ENCODE measurements at regions not wholly inside any gene's neighbourhood (a gene's known extent, or its start where the extent isn't known, plus 50 kb on each side); places are given as distances from the start of the nearest gene placed in this dataset.

- no peak overlapping the region for H3K27ac ChIP-seq (ENCODE audit: low read length)
- H3K9ac ChIP-seq (ENCODE audit: low read length), result no peak overlapping the region
- no peaks in the 10 kb centered on the region for H3K36me3 ChIP-seq (ENCODE audit: insufficient read depth, low read length)
- no peak overlapping the region for H3K4me3 ChIP-seq (ENCODE audit: low read length)
- no peaks in the 10 kb centered on the region for H3K79me2 ChIP-seq (replicated peaks; ENCODE audit: insufficient read depth, low read length)
- no peak overlapping the region for H2AFZ ChIP-seq (ENCODE audit: low read depth, low read length)
- TF ChIP-seq RAD21 (conservative IDR thresholded peaks at IDR 0.05), result no peak
- no peak for TF ChIP-seq POLR2AphosphoS5 (IDR thresholded peaks at IDR 0.05)
- TF ChIP-seq EP300 (conservative IDR thresholded peaks at IDR 0.05; ENCODE audit: poor library complexity, severe bottlenecking), result no peak
- TF ChIP-seq TAF1 (IDR thresholded peaks at IDR 0.05; ENCODE audit: low read depth), result no peak
- no peaks in the 10 kb centered on the region for H3F3A ChIP-seq (ENCODE audit: insufficient read depth, low read length, poor library complexity, severe bottlenecking)
- no peaks in the 10 kb centered on the region for H3K27me3 ChIP-seq (ENCODE audit: insufficient read depth, low read depth, low read length)
- H3K9me3 ChIP-seq (ENCODE audit: low read length), result no peaks in the 10 kb centered on the region
- no peaks in the 10 kb centered on the region for H3K9me2 ChIP-seq (ENCODE audit: insufficient read depth, low read length)
- H3K4me2 ChIP-seq (ENCODE audit: low read length), result no peak overlapping the region
- H4K20me1 ChIP-seq (ENCODE audit: insufficient read depth), result no peaks in the 10 kb centered on the region
These were observed 459.3 kb downstream of the CETN3 start for GRCh38 chr5:89950234-89950633.

- no peaks in the 10 kb centered on the region for H4K20me1 ChIP-seq (ENCODE audit: insufficient read depth)
- TF ChIP-seq EP300 (conservative IDR thresholded peaks at IDR 0.05; ENCODE audit: poor library complexity, severe bottlenecking) (no peak), EZH2 (IDR thresholded peaks at IDR 0.05; ENCODE audit: borderline replicate concordance, insufficient read depth, low read length, poor library complexity, severe bottlenecking) (no peak), POLR2AphosphoS5 (IDR thresholded peaks at IDR 0.05) (no peak), MXI1 (conservative IDR thresholded peaks at IDR 0.05; ENCODE audit: poor library complexity, severe bottlenecking) (no peak), RAD21 (conservative IDR thresholded peaks at IDR 0.05) (no peak), REST (IDR thresholded peaks at IDR 0.05; ENCODE audit: borderline replicate concordance) (no peak), SMC3 (conservative IDR thresholded peaks at IDR 0.05; ENCODE audit: poor library complexity) (no peak)
- no peak overlapping the region for H3K27ac ChIP-seq (ENCODE audit: low read length)
- no peaks in the 10 kb centered on the region for H3F3A ChIP-seq (ENCODE audit: insufficient read depth, low read length, poor library complexity, severe bottlenecking)
- no peak overlapping the region for H3K4me3 ChIP-seq (ENCODE audit: low read length)
- H3K27me3 ChIP-seq (ENCODE audit: insufficient read depth, low read depth, low read length), result no peaks in the 10 kb centered on the region
- H2AFZ ChIP-seq (ENCODE audit: low read depth, low read length), result no peak overlapping the region
- H3K9me2 ChIP-seq (ENCODE audit: insufficient read depth, low read length), result no peaks in the 10 kb centered on the region
- no peaks in the 10 kb centered on the region for H3K9me3 ChIP-seq (ENCODE audit: low read length)
- H3K36me3 ChIP-seq (ENCODE audit: insufficient read depth, low read length), result no peaks in the 10 kb centered on the region
- no peak overlapping the region for H3K4me2 ChIP-seq (ENCODE audit: low read length)
- no peak overlapping the region for H3K9ac ChIP-seq (ENCODE audit: low read length)
- no peaks in the 10 kb centered on the region for H3K79me2 ChIP-seq (replicated peaks; ENCODE audit: insufficient read depth, low read length)
These were observed 460.6 kb downstream of the CETN3 start for GRCh38 chr5:89948977-89949376.

- no peaks in the 10 kb centered on the region for H3K27me3 ChIP-seq (ENCODE audit: insufficient read depth, low read depth, low read length)
- no peak overlapping the region for H3K27ac ChIP-seq (ENCODE audit: low read length)
- H3K9me3 ChIP-seq (ENCODE audit: low read length), result no peaks in the 10 kb centered on the region
- H3K79me2 ChIP-seq (replicated peaks; ENCODE audit: insufficient read depth, low read length), result no peaks in the 10 kb centered on the region
- H3K9ac ChIP-seq (ENCODE audit: low read length), result no peak overlapping the region
- no peak overlapping the region for H3K4me3 ChIP-seq (ENCODE audit: low read length)
- no peak overlapping the region for H2AFZ ChIP-seq (ENCODE audit: low read depth, low read length)
- H4K20me1 ChIP-seq (ENCODE audit: insufficient read depth), result no peaks in the 10 kb centered on the region
- no peaks in the 10 kb centered on the region for H3K9me2 ChIP-seq (ENCODE audit: insufficient read depth, low read length)
- TF ChIP-seq REST (IDR thresholded peaks at IDR 0.05; ENCODE audit: borderline replicate concordance) (no peak), EZH2 (IDR thresholded peaks at IDR 0.05; ENCODE audit: borderline replicate concordance, insufficient read depth, low read length, poor library complexity, severe bottlenecking) (no peak), TAF1 (IDR thresholded peaks at IDR 0.05; ENCODE audit: low read depth) (no peak), CTCF (IDR thresholded peaks at IDR 0.05; ENCODE audit: poor library complexity, severe bottlenecking) (no peak), SMC3 (conservative IDR thresholded peaks at IDR 0.05; ENCODE audit: poor library complexity) (no peak), MXI1 (conservative IDR thresholded peaks at IDR 0.05; ENCODE audit: poor library complexity, severe bottlenecking) (no peak), EP300 (conservative IDR thresholded peaks at IDR 0.05; ENCODE audit: poor library complexity, severe bottlenecking) (no peak), RAD21 (conservative IDR thresholded peaks at IDR 0.05) (no peak), POLR2AphosphoS5 (IDR thresholded peaks at IDR 0.05) (no peak)
- H3F3A ChIP-seq (ENCODE audit: insufficient read depth, low read length, poor library complexity, severe bottlenecking), result no peaks in the 10 kb centered on the region
- no peaks in the 10 kb centered on the region for H3K36me3 ChIP-seq (ENCODE audit: insufficient read depth, low read length)
- H3K4me2 ChIP-seq (ENCODE audit: low read length), result no peak overlapping the region
These were observed 462.6 kb downstream of the CETN3 start for GRCh38 chr5:89946916-89947315.

Measured in neural cell (in vitro differentiated cells).